HG03066 (cell line): ENCODE measurements at regions not wholly inside any gene's neighbourhood (a gene's known extent, or its start where the extent isn't known, plus 50 kb on each side); places are given as distances from the start of the nearest gene placed in this dataset.

Source experiments
- ATAC-seq: cut with Tn5 transposase; IDR thresholded peaks from one replicate; pipeline ENCODE4 v1.9.1; 2021; ENCODE audit warnings: low read depth; ENCODE audit not compliant: unreplicated experiment

DNA sequence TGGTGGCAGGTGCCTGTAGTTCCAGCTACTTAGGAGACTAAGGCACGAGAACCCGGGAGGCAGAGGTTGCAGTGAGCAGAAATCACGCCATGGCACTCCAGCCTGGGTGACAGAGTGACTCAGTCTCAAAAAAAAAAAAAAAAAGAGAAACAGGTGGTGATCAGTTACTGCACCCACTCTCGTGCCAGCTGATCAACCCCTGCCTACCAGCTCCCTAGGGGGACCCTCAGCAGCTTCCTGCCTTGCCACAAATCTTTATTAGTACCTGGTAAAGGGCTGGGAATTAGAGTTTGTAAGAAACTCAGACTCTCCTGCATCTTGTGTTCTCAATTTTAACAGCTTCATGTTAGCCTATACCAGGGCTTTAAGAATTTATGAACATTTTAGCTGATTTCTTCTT is 914.9 kb downstream of the EFNA5 start:
- ATAC-seq, result no peak

DNA sequence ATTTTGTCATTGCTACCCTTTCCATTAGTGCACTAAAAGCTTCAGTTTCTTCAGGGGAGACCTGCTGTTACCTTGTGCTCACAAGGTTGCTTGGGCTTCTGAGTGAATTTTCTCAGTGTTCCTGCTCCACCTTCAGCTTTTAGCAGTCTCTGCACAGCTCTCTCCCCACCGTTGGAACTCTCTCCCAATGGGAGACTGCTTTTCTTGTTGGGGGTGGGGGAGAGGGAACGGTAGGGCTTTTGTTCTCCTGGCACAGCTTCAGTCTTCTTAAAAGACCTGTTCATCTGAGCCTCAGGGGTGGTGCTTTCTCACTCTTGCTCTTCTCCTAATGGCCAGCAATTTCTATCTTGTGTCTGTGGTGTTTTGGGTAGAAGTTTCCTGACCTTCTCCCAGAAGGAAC is 915.7 kb downstream of the EFNA5 start:
- no peak for ATAC-seq

DNA sequence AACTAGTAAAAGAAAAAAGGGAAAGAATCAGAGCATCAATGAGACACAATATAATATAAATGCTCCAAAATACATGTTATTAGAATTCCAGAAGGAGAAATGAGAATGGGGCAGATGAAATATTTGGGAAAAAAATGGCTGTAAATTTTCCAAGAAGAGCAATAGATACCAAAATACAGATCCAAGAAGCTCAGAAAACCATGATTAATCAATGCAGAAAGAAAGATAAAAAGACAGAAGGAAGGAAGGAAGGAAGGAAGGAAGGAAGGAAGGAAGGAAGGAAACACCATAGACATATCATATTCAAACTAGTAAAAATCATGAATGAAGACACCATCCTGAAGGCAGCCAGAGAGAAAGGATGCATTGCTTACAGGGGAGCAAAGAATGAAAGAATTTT is 920.9 kb downstream of the EFNA5 start:
- no peak for ATAC-seq

- ATAC-seq, result no peak
These were observed 931.6 kb downstream of the EFNA5 start for GRCh38 chr5:106739127-106739526.

DNA sequence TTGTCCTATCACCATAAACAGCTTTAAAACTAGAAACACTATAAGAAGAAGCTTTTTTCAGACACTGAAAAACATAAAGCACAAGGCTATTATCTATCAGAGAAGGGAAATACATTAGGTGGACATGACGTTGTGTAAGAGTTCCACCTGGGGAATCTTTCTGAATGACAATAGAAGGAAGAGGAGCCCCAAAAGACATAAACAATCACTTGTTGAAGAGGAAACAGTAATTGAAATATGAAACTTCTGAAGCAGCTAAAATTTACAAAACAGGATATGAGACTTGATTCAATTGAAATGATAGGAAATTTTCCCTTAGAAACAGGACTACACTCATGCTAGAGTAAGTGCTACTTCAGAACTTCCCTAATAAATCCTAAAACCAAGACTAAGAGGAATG is 933.6 kb downstream of the EFNA5 start:
- no peak for ATAC-seq

DNA sequence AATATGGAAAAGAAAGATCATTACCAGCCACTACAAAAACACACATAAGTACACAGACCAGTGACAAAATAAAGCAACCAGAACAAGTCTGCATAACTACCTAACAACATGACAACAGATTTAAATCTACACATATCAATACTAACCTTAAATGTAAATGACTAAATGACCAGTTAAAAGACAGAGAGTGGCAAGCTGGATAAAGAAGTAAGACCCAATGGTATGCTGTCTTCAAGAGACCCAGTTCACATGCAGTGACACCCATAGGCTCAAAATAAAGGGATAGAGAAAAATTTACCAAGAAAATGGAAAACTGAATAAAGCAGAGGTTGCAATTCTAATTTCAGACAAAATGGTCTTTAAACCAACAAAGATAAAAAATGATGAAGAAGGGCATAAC is 938.1 kb downstream of the EFNA5 start:
- no peak for ATAC-seq

DNA sequence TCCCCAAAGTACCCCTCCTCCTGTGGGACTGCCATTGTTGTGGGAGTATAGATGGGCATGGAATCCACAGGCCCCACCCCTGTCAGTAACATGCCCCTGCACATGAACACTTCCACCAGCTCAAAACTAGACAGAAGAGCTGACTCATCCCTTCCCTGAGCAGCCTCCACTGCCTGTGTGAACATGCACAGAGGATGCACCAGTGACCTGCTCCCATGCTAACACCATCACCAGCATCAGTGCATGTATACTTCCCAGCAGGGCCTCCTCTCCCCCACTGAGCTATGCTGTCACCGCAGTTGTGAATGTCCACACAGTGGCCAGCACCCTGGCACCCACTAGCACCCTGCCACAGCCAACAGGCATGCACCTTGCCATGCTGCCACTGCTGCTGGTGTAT is 939.8 kb downstream of the EFNA5 start:
- ATAC-seq, result no peak

- ATAC-seq, result no peak
These were observed 940.2 kb downstream of the EFNA5 start for GRCh38 chr5:106730506-106730905.

GRCh38 chr5:106728208-106728607 is 942.5 kb downstream of the EFNA5 start:
- ATAC-seq, result no peak

- ATAC-seq, result no peak
These were observed 943.7 kb downstream of the EFNA5 start for GRCh38 chr5:106727071-106727470.

DNA sequence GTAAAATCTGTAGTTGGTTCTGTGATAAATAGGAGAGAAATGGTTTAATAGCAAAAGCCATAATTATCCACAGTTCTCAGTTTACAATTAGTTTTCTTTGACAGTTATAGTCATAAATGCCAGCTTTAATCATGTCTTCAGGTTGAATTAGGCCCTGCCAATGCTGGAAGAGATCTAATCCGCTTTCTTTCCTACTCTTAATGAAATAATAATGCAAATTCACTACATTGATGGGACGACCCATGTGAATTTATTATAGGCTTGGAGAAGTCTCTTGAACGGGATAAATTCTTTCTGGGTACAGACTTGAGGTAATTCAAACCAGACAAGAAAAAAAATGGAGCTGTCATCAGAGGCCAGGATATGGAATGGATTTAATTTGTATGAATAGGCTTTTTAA is 950.4 kb downstream of the EFNA5 start:
- ATAC-seq, result no peak

GRCh38 chr5:106699796-106700195 is 970.9 kb downstream of the EFNA5 start:
- no peak for ATAC-seq

DNA sequence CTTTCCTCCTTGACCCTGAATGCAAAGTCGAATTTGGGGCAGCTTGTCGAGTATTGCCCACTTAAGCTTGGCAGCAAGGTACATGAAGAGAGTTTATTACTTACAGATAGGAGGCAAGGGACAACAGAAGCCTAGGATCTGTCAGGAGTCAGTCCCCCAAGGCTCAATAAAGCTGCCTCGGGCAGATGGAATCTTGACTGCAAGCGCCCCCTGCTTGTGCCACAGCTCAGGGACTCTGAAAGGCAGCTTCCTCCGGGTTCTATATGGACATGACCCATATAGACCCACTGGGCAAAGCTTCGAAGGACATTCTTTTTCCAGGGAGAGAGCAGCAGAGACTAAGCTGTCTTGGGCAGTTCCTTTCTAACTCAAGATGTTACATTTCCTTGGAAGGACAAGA is 971.5 kb downstream of the EFNA5 start:
- ATAC-seq, result no peak

DNA sequence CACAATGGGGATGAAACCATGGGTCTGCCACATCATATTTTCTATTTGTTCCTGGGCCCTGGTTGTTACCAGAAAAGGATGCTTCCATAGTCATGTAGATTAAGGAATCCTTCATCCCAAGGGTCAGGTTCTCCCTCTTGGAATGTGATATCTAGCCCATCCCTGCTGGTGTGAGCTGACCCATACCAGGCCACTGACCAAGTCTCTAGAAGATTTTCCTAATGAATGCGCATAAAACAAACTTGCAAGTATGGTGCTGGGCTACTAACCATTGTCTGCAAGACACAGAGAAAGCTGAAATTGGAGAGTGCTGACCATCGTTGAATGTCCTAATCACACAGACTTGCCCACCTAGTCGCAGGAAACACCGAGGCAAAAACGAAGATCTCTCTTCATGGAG is 972.6 kb downstream of the EFNA5 start:
- ATAC-seq, result no peak

- no peak for ATAC-seq
These were observed 979.0 kb downstream of the EFNA5 start for GRCh38 chr5:106691701-106692100.

GRCh38 chr5:106690585-106690984 is 980.2 kb downstream of the EFNA5 start:
- no peak for ATAC-seq

DNA sequence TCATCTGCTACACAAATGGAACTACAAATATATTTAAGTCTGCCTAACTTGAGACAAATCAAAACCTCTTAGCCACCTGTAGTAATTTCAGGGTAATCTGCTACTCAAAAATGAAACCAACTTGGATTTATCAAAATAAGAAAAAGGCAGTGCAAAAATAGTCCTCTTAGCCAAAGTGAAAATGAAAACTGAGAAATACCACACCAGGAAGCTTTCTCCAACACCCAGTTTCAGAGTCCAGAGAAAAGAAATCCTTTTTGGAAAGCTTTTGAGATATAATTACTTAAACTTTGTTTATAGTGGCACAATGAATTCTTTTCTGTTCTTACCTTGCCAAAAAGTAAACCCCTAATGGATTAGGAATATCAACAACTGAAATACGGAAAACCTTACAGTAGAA is 990.4 kb downstream of the EFNA5 start:
- ATAC-seq, result peak; percentile 75

DNA sequence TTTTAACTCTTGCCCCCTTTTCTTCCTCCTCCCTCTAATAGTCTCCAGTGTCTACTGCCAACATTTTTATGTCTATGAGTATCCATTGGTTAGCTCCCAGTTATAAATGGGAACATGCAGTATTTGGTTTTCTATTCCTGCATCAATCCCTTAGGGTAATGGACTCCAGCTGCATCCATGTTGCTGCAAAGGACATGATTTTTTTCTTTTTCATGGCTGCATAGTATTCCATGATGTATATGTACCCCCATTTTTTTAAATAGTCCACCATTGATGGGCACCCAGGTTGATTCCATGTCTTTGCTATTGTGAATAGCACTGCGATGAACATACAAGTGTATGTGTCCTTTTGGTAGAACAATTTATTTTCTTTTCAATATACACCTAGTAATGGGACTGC is 993.7 kb downstream of the EFNA5 start:
- ATAC-seq, result no peak

GRCh38 chr5:106675687-106676086 is 995.0 kb downstream of the EFNA5 start:
- ATAC-seq, result no peak

- ATAC-seq, result no peak
These were observed 996.8 kb downstream of the EFNA5 start for GRCh38 chr5:106673941-106674340.

- no peak for ATAC-seq
These were observed 1008.9 kb downstream of the EFNA5 start for GRCh38 chr5:106661866-106662265.

GRCh38 chr5:106660681-106661080 is 1010.1 kb downstream of the EFNA5 start:
- no peak for ATAC-seq

GRCh38 chr5:106658150-106658549 is 1012.6 kb downstream of the EFNA5 start:
- ATAC-seq, result no peak

GRCh38 chr5:106656821-106657220 is 1013.9 kb downstream of the EFNA5 start:
- no peak for ATAC-seq
